HL-60 (cell line): ENCODE measurements at regions not wholly inside any gene's neighbourhood (a gene's known extent, or its start where the extent isn't known, plus 50 kb on each side); places are given as distances from the start of the nearest gene placed in this dataset.

Experiments used
- DNase-seq, 2 experiments: peaks; one replicate each; pipeline ENCODE4 v3.0.0-alpha.2; 2010 to 2020; ENCODE audit warnings: low read depth in 1 of 2, low spot score in 1 of 2
- H3K27ac ChIP-seq: fragments of 250-450 bp; sonication (Bioruptor Pico); replicated peaks from 2 replicates; pipeline ENCODE4 v1.5.1; 2020; ENCODE audit warnings: mild to moderate bottlenecking, moderate library complexity
- H3K27me3 ChIP-seq: fragments of 250-450 bp; sonication (Bioruptor Pico); 2 replicates; pipeline ENCODE4 v1.5.1; 2021; ENCODE audit warnings: mild to moderate bottlenecking, moderate library complexity; ENCODE audit not compliant: insufficient read depth, poor library complexity, severe bottlenecking
- H3K4me3 ChIP-seq: replicated peaks from 2 replicates; pipeline ENCODE4 v1.5.1; 2011; ENCODE audit warnings: mild to moderate bottlenecking, control low read depth, low read length; ENCODE audit not compliant: insufficient read depth
- CTCF ChIP-seq: IDR thresholded peaks from one replicate; pipeline ENCODE4 v1.5.1; 2011; ENCODE audit warnings: low read length, control low read depth, inconsistent platforms; ENCODE audit not compliant: insufficient read depth
- GABPA ChIP-seq: IDR thresholded peaks from 2 replicates; pipeline ENCODE4 v1.6.1; 2012; ENCODE audit warnings: low read depth
- POLR2AphosphoS5 ChIP-seq: IDR thresholded peaks from 2 replicates; pipeline ENCODE4 v1.6.1; 2012; ENCODE audit warnings: low read depth
- REST ChIP-seq: IDR thresholded peaks from 2 replicates; pipeline ENCODE4 v1.6.1; 2012; ENCODE audit warnings: low read depth; ENCODE audit not compliant: insufficient replicate concordance
- SPI1 ChIP-seq: IDR thresholded peaks from 2 replicates; pipeline ENCODE4 v1.6.1; 2012; ENCODE audit warnings: low read depth, mild to moderate bottlenecking, borderline replicate concordance

- DNase-seq: no peak
- Histone ChIP-seq H3K4me3 (no peak overlapping the region), H3K27me3 (no peaks in the 10 kb centered on the region), H3K27ac (no peak overlapping the region)
- TF ChIP-seq SPI1 (no peak), POLR2AphosphoS5 (no peak), REST (no peak), GABPA (no peak), CTCF (no peak)
These were observed 2823.7 kb upstream of the PCDH20 start for GRCh38 chr13:64239372-64239771.

GRCh38 chr13:64234255-64234654, 2818.6 kb upstream of the PCDH20 start:
- TF ChIP-seq SPI1 (no peak), REST (no peak), POLR2AphosphoS5 (no peak), CTCF (no peak), GABPA (no peak)
- Histone ChIP-seq H3K27me3 (no peaks in the 10 kb centered on the region), H3K4me3 (no peak overlapping the region), H3K27ac (no peak overlapping the region)
- no peak for DNase-seq

GRCh38 chr13:64223016-64223415, 2807.4 kb upstream of the PCDH20 start:
- Histone ChIP-seq H3K4me3 (no peak overlapping the region), H3K27ac (no peak overlapping the region)

More at GRCh38 chr13:64223016-64223415, 2807.4 kb upstream of the PCDH20 start:
- no peak for DNase-seq
- TF ChIP-seq REST (no peak), GABPA (no peak), CTCF (no peak), POLR2AphosphoS5 (no peak), SPI1 (no peak)
- no peaks in the 10 kb centered on the region for H3K27me3 ChIP-seq
